NT2/D1 (cell line): ENCODE measurements at regions not wholly inside any gene's neighbourhood (a gene's known extent, or its start where the extent isn't known, plus 50 kb on each side); places are given as distances from the start of the nearest gene placed in this dataset.

Source experiments
- SUZ12 ChIP-seq: IDR thresholded peaks from 2 replicates; pipeline ENCODE4 v1.6.1; 2011; ENCODE audit not compliant: insufficient read length, insufficient read depth; ENCODE audit errors: extremely low read depth
- YY1 ChIP-seq: IDR thresholded peaks from 2 replicates; pipeline ENCODE4 v1.6.1; 2011; ENCODE audit not compliant: insufficient read length, insufficient read depth
- ZNF274 ChIP-seq: IDR thresholded peaks from 2 replicates; pipeline ENCODE4 v1.6.1; 2011; ENCODE audit warnings: mild to moderate bottlenecking, low read depth, low read length

GRCh38 chr22:48275412-48275811 is 1513.0 kb downstream of the TBC1D22A start:
- TF ChIP-seq SUZ12, result no peak
- no peak for TF ChIP-seq ZNF274
- no peak for TF ChIP-seq YY1
